Islet of Langerhans (tissue), 1 donor: ENCODE measurements at regions not wholly inside any gene's neighbourhood (a gene's known extent, or its start where the extent isn't known, plus 50 kb on each side); places are given as distances from the start of the nearest gene placed in this dataset.

ENCODE experiments used
- FAIRE-seq: peaks from one replicate; lab custom pipeline; 2011; peaks lifted over from hg19 to GRCh38; lab: Jason Lieb, UNC

- FAIRE-seq = no peak
These were observed 254.4 kb downstream of the ZNF536 start for GRCh38 chr19:30626626-30626966.

GRCh38 chr19:30625947-30626625, 253.9 kb downstream of the ZNF536 start:
- no peak for FAIRE-seq

GRCh38 chr19:30622276-30622675, 250.1 kb downstream of the ZNF536 start:
- no peak for FAIRE-seq

GRCh38 chr19:30621326-30621920, 249.2 kb downstream of the ZNF536 start:
- no peak for FAIRE-seq

- FAIRE-seq = no peak
These were observed 248.2 kb downstream of the ZNF536 start for GRCh38 chr19:30620354-30620753.

- FAIRE-seq = no peak
These were observed 237.6 kb downstream of the ZNF536 start for GRCh38 chr19:30609656-30610270.

GRCh38 chr19:30608471-30608870, 236.3 kb downstream of the ZNF536 start:
- no peak for FAIRE-seq
